ENCODE measurements at regions not wholly inside any gene's neighbourhood (a gene's known extent, or its start where the extent isn't known, plus 50 kb on each side); places are given as distances from the start of the nearest gene placed in this dataset.

DNA sequence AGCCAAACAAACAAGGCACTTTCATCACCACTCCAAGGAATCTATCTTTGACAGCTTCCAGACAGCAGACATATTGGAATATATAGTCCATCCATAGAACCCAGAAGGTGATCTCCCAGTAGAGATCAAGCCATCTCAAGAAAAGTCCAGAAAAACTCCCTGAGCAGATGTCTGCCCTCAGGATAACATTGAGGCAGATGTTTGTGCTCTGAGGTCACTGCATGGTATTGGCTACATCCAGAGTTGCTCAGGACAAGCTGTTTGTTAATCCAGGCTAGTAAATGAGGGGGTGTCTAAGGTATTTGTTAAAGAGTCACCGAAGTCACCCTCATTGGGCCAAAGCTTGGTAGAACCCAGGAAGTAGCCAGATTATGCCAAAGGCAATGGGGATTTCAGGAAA lies 556.3 kb upstream of the KLF4 start:
- no peaks in the 10 kb centered on the region for H3K27me3 ChIP-seq
- peaks cover 0 to 11% (median 7%) of the 10 kb centered on the region in 4 donors for H3K9me3 ChIP-seq
- WGBS: 100% methylated on average over 1 of the region's 1 CpG
- H3K4me1 ChIP-seq: peaks cover 0 to 10% (median 2%) of the 10 kb centered on the region in 4 donors
- TF ChIP-seq, protein P1, sequence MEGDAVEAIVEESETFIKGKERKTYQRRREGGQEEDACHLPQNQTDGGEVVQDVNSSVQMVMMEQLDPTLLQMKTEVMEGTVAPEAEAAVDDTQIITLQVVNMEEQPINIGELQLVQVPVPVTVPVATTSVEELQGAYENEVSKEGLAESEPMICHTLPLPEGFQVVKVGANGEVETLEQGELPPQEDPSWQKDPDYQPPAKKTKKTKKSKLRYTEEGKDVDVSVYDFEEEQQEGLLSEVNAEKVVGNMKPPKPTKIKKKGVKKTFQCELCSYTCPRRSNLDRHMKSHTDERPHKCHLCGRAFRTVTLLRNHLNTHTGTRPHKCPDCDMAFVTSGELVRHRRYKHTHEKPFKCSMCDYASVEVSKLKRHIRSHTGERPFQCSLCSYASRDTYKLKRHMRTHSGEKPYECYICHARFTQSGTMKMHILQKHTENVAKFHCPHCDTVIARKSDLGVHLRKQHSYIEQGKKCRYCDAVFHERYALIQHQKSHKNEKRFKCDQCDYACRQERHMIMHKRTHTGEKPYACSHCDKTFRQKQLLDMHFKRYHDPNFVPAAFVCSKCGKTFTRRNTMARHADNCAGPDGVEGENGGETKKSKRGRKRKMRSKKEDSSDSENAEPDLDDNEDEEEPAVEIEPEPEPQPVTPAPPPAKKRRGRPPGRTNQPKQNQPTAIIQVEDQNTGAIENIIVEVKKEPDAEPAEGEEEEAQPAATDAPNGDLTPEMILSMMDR (IDR thresholded peaks at IDR 0.05): no peak
- TF ChIP-seq EP300 (IDR thresholded peaks at IDR 0.05) (no peak), POLR2AphosphoS5 (IDR thresholded peaks at IDR 0.05) (no peak), POLR2A (IDR thresholded peaks at IDR 0.05; ENCODE audit: low read depth) (no peak)
- no peak for DNase-seq (ENCODE audit: extremely low spot score)
- no peaks in the 10 kb centered on the region for H3K36me3 ChIP-seq
- intact Hi-C loops (cut with DNase I): no loop called here
- H3K27ac ChIP-seq (replicated peaks in 1 of 4): no peak overlapping the region
- H3K4me3 ChIP-seq: no peak overlapping the region

DNA sequence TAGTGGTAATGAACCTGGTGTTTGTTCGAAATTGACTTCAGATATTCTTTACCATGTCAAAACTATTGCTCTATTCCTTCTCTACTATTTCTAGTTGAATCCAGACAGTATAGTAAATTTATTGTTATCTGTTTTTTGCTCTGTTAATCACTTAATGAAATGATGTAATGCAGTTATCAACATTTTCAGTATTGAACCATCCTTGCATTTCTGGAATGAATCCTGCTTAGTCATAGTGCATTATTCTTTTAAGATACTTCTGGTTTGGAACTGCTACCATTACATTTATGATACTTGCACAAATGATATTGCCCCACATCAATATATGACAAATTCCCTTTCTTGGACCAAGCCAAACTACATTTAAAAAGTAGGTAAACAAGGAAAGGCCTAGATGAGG lies 554.0 kb upstream of the KLF4 start:
- 87% methylated on average over 1 of the region's 1 CpG for WGBS
- Histone ChIP-seq H3K27me3 (no peaks in the 10 kb centered on the region), H3K27ac (replicated peaks in 1 of 4) (no peak overlapping the region), H3K4me1 (peaks cover 0 to 12% (median 2%) of the 10 kb centered on the region in 4 donors), H3K36me3 (no peaks in the 10 kb centered on the region), H3K4me3 (no peak overlapping the region), H3K9me3 (peaks cover 0 to 11% (median 7%) of the 10 kb centered on the region in 4 donors)
- intact Hi-C loops (cut with DNase I): no loop called here
- TF ChIP-seq, protein P1 (IDR thresholded peaks at IDR 0.05): no peak
- no peak for TF ChIP-seq POLR2AphosphoS5 (IDR thresholded peaks at IDR 0.05)
- TF ChIP-seq EP300 (IDR thresholded peaks at IDR 0.05): no peak
- no peak for TF ChIP-seq POLR2A (IDR thresholded peaks at IDR 0.05; ENCODE audit: low read depth)
- DNase-seq (ENCODE audit: extremely low spot score): no peak

DNA sequence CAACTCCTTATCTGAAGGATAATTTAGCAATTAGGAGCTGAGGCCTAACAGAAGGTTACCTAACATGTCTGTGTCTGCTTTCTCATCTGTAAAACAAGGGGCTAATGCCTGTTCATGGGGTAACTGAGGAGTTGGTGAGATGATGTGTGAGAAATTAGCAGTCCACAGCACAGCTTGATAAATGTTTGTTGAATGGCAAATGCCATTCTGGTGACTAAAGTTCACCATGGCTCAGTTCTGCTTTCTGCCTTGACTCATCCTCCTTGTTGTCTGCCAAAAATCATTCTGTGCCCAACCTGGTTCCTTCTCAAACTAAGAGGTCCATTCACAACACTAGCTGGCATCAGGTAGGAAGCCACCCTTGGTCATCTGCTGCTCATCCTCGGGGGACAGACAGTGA lies 552.0 kb upstream of the KLF4 start:
- peaks cover 0 to 11% (median 7%) of the 10 kb centered on the region in 4 donors for H3K9me3 ChIP-seq
- intact Hi-C loops (cut with DNase I): no loop called here
- H3K36me3 ChIP-seq: no peaks in the 10 kb centered on the region
- H3K4me1 ChIP-seq: peaks cover 0 to 12% (median 2%) of the 10 kb centered on the region in 4 donors
- H3K27me3 ChIP-seq: no peaks in the 10 kb centered on the region
- TF ChIP-seq POLR2A (IDR thresholded peaks at IDR 0.05; ENCODE audit: low read depth) (no peak), POLR2AphosphoS5 (IDR thresholded peaks at IDR 0.05) (no peak), EP300 (IDR thresholded peaks at IDR 0.05) (no peak)
- TF ChIP-seq, protein P1 (IDR thresholded peaks at IDR 0.05): no peak
- WGBS: 93% methylated on average over 1 of the region's 1 CpG
- H3K27ac ChIP-seq (replicated peaks in 1 of 4): no peak overlapping the region
- no peak for DNase-seq (ENCODE audit: extremely low spot score)
- no peak overlapping the region for H3K4me3 ChIP-seq

DNA sequence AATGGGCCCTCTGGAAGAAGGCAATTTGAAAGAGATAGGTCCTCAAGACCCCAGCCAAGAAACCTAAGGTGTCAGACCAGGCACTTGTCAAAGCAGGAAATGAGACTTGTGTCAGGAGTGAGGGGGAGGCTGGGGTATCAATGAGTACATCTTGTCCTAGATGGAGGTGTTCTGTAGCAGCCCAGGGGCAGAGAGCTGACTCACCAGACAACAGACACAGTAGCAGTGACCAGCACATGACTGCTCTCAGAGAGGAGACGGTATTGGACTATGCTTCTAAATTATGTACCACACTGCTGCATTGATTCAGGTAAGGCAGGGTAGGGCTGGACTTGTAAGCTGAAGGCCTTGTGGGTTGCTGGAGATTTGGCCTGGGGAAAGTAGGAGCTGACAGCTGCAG lies 551.2 kb upstream of the KLF4 start:
- Histone ChIP-seq H3K27me3 (no peaks in the 10 kb centered on the region), H3K9me3 (peaks cover 0 to 11% (median 7%) of the 10 kb centered on the region in 4 donors), H3K36me3 (no peaks in the 10 kb centered on the region), H3K27ac (replicated peaks in 1 of 4) (no peak overlapping the region), H3K4me1 (peaks cover 0 to 12% (median 4%) of the 10 kb centered on the region in 4 donors), H3K4me3 (no peak overlapping the region)
- no CpG with 5 or more reads among the region's 1 CpG for WGBS
- intact Hi-C loops (cut with DNase I): no loop called here
- TF ChIP-seq POLR2A (IDR thresholded peaks at IDR 0.05; ENCODE audit: low read depth) (no peak), POLR2AphosphoS5 (IDR thresholded peaks at IDR 0.05) (peak in 1 of 2 donors; percentile 11), EP300 (IDR thresholded peaks at IDR 0.05) (no peak)
- TF ChIP-seq, protein P1 (IDR thresholded peaks at IDR 0.05): no peak
- no peak for DNase-seq (ENCODE audit: extremely low spot score)

DNA sequence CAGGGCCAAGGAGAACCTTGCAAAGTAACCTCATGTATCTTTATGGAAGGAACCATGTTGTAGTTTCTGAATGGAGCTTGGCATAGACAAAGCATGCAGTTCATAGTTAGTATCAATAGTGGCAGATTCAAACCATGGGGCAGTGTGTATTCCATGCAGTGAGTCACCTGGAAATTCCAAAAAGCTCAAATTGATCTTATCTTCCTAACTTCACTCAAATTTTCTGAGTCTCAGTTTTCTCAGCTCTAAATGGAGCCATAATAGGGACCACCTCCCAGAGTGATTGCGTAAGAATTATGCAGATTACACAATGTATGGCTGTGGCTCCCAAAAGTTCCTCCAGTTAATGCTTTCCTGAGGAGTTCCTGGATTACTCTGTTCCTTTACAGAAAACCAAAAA lies 549.9 kb upstream of the KLF4 start:
- Histone ChIP-seq H3K9me3 (peaks cover 0 to 11% (median 7%) of the 10 kb centered on the region in 4 donors), H3K4me3 (no peak overlapping the region), H3K36me3 (no peaks in the 10 kb centered on the region), H3K27me3 (no peaks in the 10 kb centered on the region), H3K4me1 (peaks cover 0 to 20% (median 17%) of the 10 kb centered on the region in 4 donors), H3K27ac (replicated peaks in 1 of 4) (no peak overlapping the region)
- TF ChIP-seq EP300 (IDR thresholded peaks at IDR 0.05) (no peak), POLR2AphosphoS5 (IDR thresholded peaks at IDR 0.05) (no peak), POLR2A (IDR thresholded peaks at IDR 0.05; ENCODE audit: low read depth) (no peak)
- TF ChIP-seq, protein P1 (IDR thresholded peaks at IDR 0.05): no peak
- intact Hi-C loops (cut with DNase I): no loop called here
- WGBS: 94% methylated on average over 1 of the region's 1 CpG
- DNase-seq (ENCODE audit: extremely low spot score): no peak
